ENCODE measurements at regions not wholly inside any gene's neighbourhood (a gene's known extent, or its start where the extent isn't known, plus 50 kb on each side); places are given as distances from the start of the nearest gene placed in this dataset.

GRCh38 chr20:57031867-57032355 is 234.5 kb downstream of the BMP7 start:
- 97% methylated on average over 2 of the region's 2 CpGs for WGBS
- H3K36me3 ChIP-seq (ENCODE audit: insufficient read depth, low read length): no peaks in the 10 kb centered on the region
- no peak overlapping the region for H3K27ac ChIP-seq (ENCODE audit: low read depth, low read length)
- H3K27me3 ChIP-seq (ENCODE audit: insufficient read depth, low read length): no peaks in the 10 kb centered on the region
- no peak overlapping the region for H3K4me3 ChIP-seq (ENCODE audit: low read length)
- no peak overlapping the region for H3K9ac ChIP-seq (ENCODE audit: low read depth, low read length)
- H3K4me1 ChIP-seq (ENCODE audit: insufficient read depth, low read length): peaks cover 15% of the 10 kb centered on the region
- no peaks in the 10 kb centered on the region for H3K9me3 ChIP-seq (ENCODE audit: insufficient read depth, low read depth, low read length)

- 64% methylated on average over 8 of the region's 9 CpGs for WGBS
- Histone ChIP-seq H3K4me3 (ENCODE audit: low read length) (no peak overlapping the region), H3K27ac (ENCODE audit: low read depth, low read length) (no peak overlapping the region), H3K36me3 (ENCODE audit: insufficient read depth, low read length) (no peaks in the 10 kb centered on the region), H3K9me3 (ENCODE audit: insufficient read depth, low read depth, low read length) (no peaks in the 10 kb centered on the region), H3K4me1 (ENCODE audit: insufficient read depth, low read length) (peaks cover 15% of the 10 kb centered on the region), H3K9ac (ENCODE audit: low read depth, low read length) (no peak overlapping the region), H3K27me3 (ENCODE audit: insufficient read depth, low read length) (no peaks in the 10 kb centered on the region)
Observed at GRCh38 chr20:57032847-57033246, 233.6 kb downstream of the BMP7 start.

- no peak overlapping the region for H3K4me3 ChIP-seq (ENCODE audit: low read length)
- no peak overlapping the region for H3K9ac ChIP-seq (ENCODE audit: low read depth, low read length)
- H3K9me3 ChIP-seq (ENCODE audit: insufficient read depth, low read depth, low read length): no peaks in the 10 kb centered on the region
- no peaks in the 10 kb centered on the region for H3K27me3 ChIP-seq (ENCODE audit: insufficient read depth, low read length)
- H3K27ac ChIP-seq (ENCODE audit: low read depth, low read length): no peak overlapping the region
- peaks cover 15% of the 10 kb centered on the region for H3K4me1 ChIP-seq (ENCODE audit: insufficient read depth, low read length)
- WGBS: 93% methylated on average over 5 of the region's 5 CpGs
- no peaks in the 10 kb centered on the region for H3K36me3 ChIP-seq (ENCODE audit: insufficient read depth, low read length)
Observed at GRCh38 chr20:57034001-57034400, 232.4 kb downstream of the BMP7 start.

GRCh38 chr20:57037689-57038088 is 228.8 kb downstream of the BMP7 start:
- Histone ChIP-seq H3K9ac (ENCODE audit: low read depth, low read length) (no peak overlapping the region), H3K4me3 (ENCODE audit: low read length) (no peak overlapping the region), H3K27ac (ENCODE audit: low read depth, low read length) (no peak overlapping the region), H3K36me3 (ENCODE audit: insufficient read depth, low read length) (no peaks in the 10 kb centered on the region), H3K27me3 (ENCODE audit: insufficient read depth, low read length) (no peaks in the 10 kb centered on the region), H3K9me3 (ENCODE audit: insufficient read depth, low read depth, low read length) (no peaks in the 10 kb centered on the region), H3K4me1 (ENCODE audit: insufficient read depth, low read length) (no peaks in the 10 kb centered on the region)
- WGBS: 90% methylated on average over 3 of the region's 3 CpGs

GRCh38 chr20:57038608-57039440 is 227.6 kb downstream of the BMP7 start:
- no peak overlapping the region for H3K9ac ChIP-seq (ENCODE audit: low read depth, low read length)
- H3K36me3 ChIP-seq (ENCODE audit: insufficient read depth, low read length): no peaks in the 10 kb centered on the region
- 86% methylated on average over 4 of the region's 4 CpGs for WGBS
- no peak overlapping the region for H3K27ac ChIP-seq (ENCODE audit: low read depth, low read length)
- H3K4me3 ChIP-seq (ENCODE audit: low read length): no peak overlapping the region
- H3K4me1 ChIP-seq (ENCODE audit: insufficient read depth, low read length): no peaks in the 10 kb centered on the region
- H3K9me3 ChIP-seq (ENCODE audit: insufficient read depth, low read depth, low read length): no peaks in the 10 kb centered on the region
- no peaks in the 10 kb centered on the region for H3K27me3 ChIP-seq (ENCODE audit: insufficient read depth, low read length)

- H3K9me3 ChIP-seq (ENCODE audit: insufficient read depth, low read depth, low read length): no peaks in the 10 kb centered on the region
- H3K4me3 ChIP-seq (ENCODE audit: low read length): no peak overlapping the region
- no peaks in the 10 kb centered on the region for H3K36me3 ChIP-seq (ENCODE audit: insufficient read depth, low read length)
- H3K27ac ChIP-seq (ENCODE audit: low read depth, low read length): no peak overlapping the region
- H3K27me3 ChIP-seq (ENCODE audit: insufficient read depth, low read length): no peaks in the 10 kb centered on the region
- no peaks in the 10 kb centered on the region for H3K4me1 ChIP-seq (ENCODE audit: insufficient read depth, low read length)
- no peak overlapping the region for H3K9ac ChIP-seq (ENCODE audit: low read depth, low read length)
- 94% methylated on average over 3 of the region's 3 CpGs for WGBS
Observed at GRCh38 chr20:57040466-57040865, 226.0 kb downstream of the BMP7 start.

- H3K27me3 ChIP-seq (ENCODE audit: insufficient read depth, low read length): no peaks in the 10 kb centered on the region
- H3K9ac ChIP-seq (ENCODE audit: low read depth, low read length): no peak overlapping the region
- H3K4me1 ChIP-seq (ENCODE audit: insufficient read depth, low read length): no peaks in the 10 kb centered on the region
- 93% methylated on average over 8 of the region's 8 CpGs for WGBS
- no peaks in the 10 kb centered on the region for H3K9me3 ChIP-seq (ENCODE audit: insufficient read depth, low read depth, low read length)
- no peak overlapping the region for H3K4me3 ChIP-seq (ENCODE audit: low read length)
- H3K27ac ChIP-seq (ENCODE audit: low read depth, low read length): no peak overlapping the region
- H3K36me3 ChIP-seq (ENCODE audit: insufficient read depth, low read length): no peaks in the 10 kb centered on the region
Observed at GRCh38 chr20:57040924-57041323, 225.5 kb downstream of the BMP7 start.

GRCh38 chr20:57043091-57043490 is 223.3 kb downstream of the BMP7 start:
- H3K4me1 ChIP-seq (ENCODE audit: insufficient read depth, low read length): no peaks in the 10 kb centered on the region
- H3K36me3 ChIP-seq (ENCODE audit: insufficient read depth, low read length): no peaks in the 10 kb centered on the region
- WGBS: 77% methylated on average over 5 of the region's 5 CpGs
- H3K4me3 ChIP-seq (ENCODE audit: low read length): no peak overlapping the region
- H3K27me3 ChIP-seq (ENCODE audit: insufficient read depth, low read length): no peaks in the 10 kb centered on the region
- no peaks in the 10 kb centered on the region for H3K9me3 ChIP-seq (ENCODE audit: insufficient read depth, low read depth, low read length)
- no peak overlapping the region for H3K27ac ChIP-seq (ENCODE audit: low read depth, low read length)
- no peak overlapping the region for H3K9ac ChIP-seq (ENCODE audit: low read depth, low read length)

GRCh38 chr20:57043669-57044268 is 222.7 kb downstream of the BMP7 start:
- 92% methylated on average over 16 of the region's 16 CpGs for WGBS

GRCh38 chr20:57047281-57048026 is 219.0 kb downstream of the BMP7 start:
- 85% methylated on average over 20 of the region's 20 CpGs for WGBS
- H3K9ac ChIP-seq (ENCODE audit: low read depth, low read length): no peak overlapping the region
- H3K4me1 ChIP-seq (ENCODE audit: insufficient read depth, low read length): no peaks in the 10 kb centered on the region
- no peaks in the 10 kb centered on the region for H3K36me3 ChIP-seq (ENCODE audit: insufficient read depth, low read length)
- H3K4me3 ChIP-seq (ENCODE audit: low read length): no peak overlapping the region
- no peaks in the 10 kb centered on the region for H3K9me3 ChIP-seq (ENCODE audit: insufficient read depth, low read depth, low read length)
- no peaks in the 10 kb centered on the region for H3K27me3 ChIP-seq (ENCODE audit: insufficient read depth, low read length)
- H3K27ac ChIP-seq (ENCODE audit: low read depth, low read length): no peak overlapping the region

More at GRCh38 chr20:57043669-57044268, 222.7 kb downstream of the BMP7 start:
- Histone ChIP-seq H3K9me3 (ENCODE audit: insufficient read depth, low read depth, low read length) (no peaks in the 10 kb centered on the region), H3K4me3 (ENCODE audit: low read length) (no peak overlapping the region), H3K36me3 (ENCODE audit: insufficient read depth, low read length) (no peaks in the 10 kb centered on the region), H3K9ac (ENCODE audit: low read depth, low read length) (no peak overlapping the region), H3K27me3 (ENCODE audit: insufficient read depth, low read length) (no peaks in the 10 kb centered on the region), H3K27ac (ENCODE audit: low read depth, low read length) (no peak overlapping the region), H3K4me1 (ENCODE audit: insufficient read depth, low read length) (no peaks in the 10 kb centered on the region)
